PC-3 (cell line): ENCODE measurements at regions not wholly inside any gene's neighbourhood (a gene's known extent, or its start where the extent isn't known, plus 50 kb on each side); places are given as distances from the start of the nearest gene placed in this dataset.

ENCODE experiments used
- ATAC-seq: fragments of 200-7000 bp; cut with Tn5 transposase; 2 replicates; pipeline ENCODE4 v1.9.1; 2020; ENCODE audit warnings: mild to moderate bottlenecking, moderate library complexity
- BruUV-seq: library from RNA; stranded (reverse); fragments of 400-500 nt; replicated peaks from 2 replicates; lab custom pipeline; 2021; lab: Mats Ljungman, UMichigan
- CTCF ChIA-PET: fragments of 300-600 bp; sonication (Branson Sonifier 250); formaldehyde crosslinking; loops from one replicate; lab custom pipeline; 2022; ENCODE audit warnings: antibody characterized with exemption; lab: Charles Lee
- POLR2A ChIA-PET: fragments of 300-600 bp; sonication (Branson Sonifier 250); formaldehyde crosslinking; loops from one replicate; lab custom pipeline; 2022; ENCODE audit warnings: antibody characterized with exemption; ENCODE audit not compliant: unreplicated experiment; lab: Charles Lee
- DNase-seq: peaks from one replicate; pipeline ENCODE4 v3.0.0-alpha.2; 2015
- H2AFZ ChIP-seq: fragments of 300-600 bp; sonication (generic); 2 replicates; pipeline ENCODE4 v1.6.0; 2016; ENCODE audit warnings: antibody characterized with exemption, low read length
- H3F3A ChIP-seq: fragments of 300-600 bp; sonication (generic); one replicate; pipeline ENCODE4 v1.6.0; 2017; ENCODE audit warnings: antibody characterized with exemption, low read length, control low read depth, mild to moderate bottlenecking; ENCODE audit not compliant: unreplicated experiment
- H3K27ac ChIP-seq: fragments of 300-600 bp; sonication (generic); 2 replicates; pipeline ENCODE4 v1.5.1; 2016; ENCODE audit warnings: mild to moderate bottlenecking, low read length
- H3K27me3 ChIP-seq: fragments of 300-600 bp; sonication (generic); 2 replicates; pipeline ENCODE4 v1.6.1; 2016; ENCODE audit warnings: low read length, mixed read lengths
- H3K36me3 ChIP-seq: fragments of 300-600 bp; sonication (generic); 2 replicates; pipeline ENCODE4 v1.6.1; 2016; ENCODE audit warnings: low read depth, mixed run types, low read length, mixed read lengths
- H3K4me1 ChIP-seq: fragments of 300-600 bp; sonication (generic); 2 replicates; pipeline ENCODE4 v1.5.1; 2016; ENCODE audit warnings: low read length; ENCODE audit not compliant: insufficient read depth
- H3K4me2 ChIP-seq: fragments of 300-600 bp; sonication (generic); 2 replicates; pipeline ENCODE4 v1.6.0; 2016; ENCODE audit warnings: low read length
- H3K4me3 ChIP-seq: fragments of 300-600 bp; sonication (generic); 2 replicates; pipeline ENCODE4 v1.5.1; 2016; ENCODE audit warnings: mild to moderate bottlenecking, low read length, mixed read lengths
- H3K79me2 ChIP-seq: fragments of 300-600 bp; sonication (generic); 2 replicates; pipeline ENCODE4 v1.6.1; 2017; ENCODE audit warnings: low read length, mixed read lengths
- H3K9ac ChIP-seq: fragments of 300-600 bp; sonication (generic); 2 replicates; pipeline ENCODE4 v1.6.0; 2016; ENCODE audit warnings: mild to moderate bottlenecking, low read length
- H3K9me2 ChIP-seq: fragments of 300-600 bp; sonication (generic); replicated peaks from 2 replicates; pipeline ENCODE4 v1.6.1; 2016; ENCODE audit warnings: mixed run types, low read length, mixed read lengths
- H3K9me3 ChIP-seq: fragments of 300-600 bp; sonication (generic); 2 replicates; pipeline ENCODE4 v1.6.1; 2016; ENCODE audit warnings: low read length, mixed read lengths
- H4K20me1 ChIP-seq: fragments of 300-600 bp; sonication (generic); 2 replicates; pipeline ENCODE4 v1.6.1; 2016; ENCODE audit warnings: low read length, mixed read lengths
- EZH2 ChIP-seq: fragments of 300-600 bp; sonication (generic); IDR thresholded peaks from one replicate; pipeline ENCODE4 v1.6.1; 2017; ENCODE audit warnings: antibody characterized with exemption, mild to moderate bottlenecking, low read length; ENCODE audit not compliant: unreplicated experiment
- EZH2phosphoT487 ChIP-seq: fragments of 300-600 bp; sonication (generic); IDR thresholded peaks from 2 replicates; pipeline ENCODE4 v1.6.1; 2018; ENCODE audit warnings: mild to moderate bottlenecking, antibody characterized with exemption, low read length, borderline replicate concordance
- intact Hi-C: fragments of 100-400 bp; cut with micrococcal nuclease; formaldehyde crosslinking; loops from 2 replicates; pipeline ENCODE4 v1.9.0; 2023
- TF ChIP-seq, protein P1 (sequence below): fragments of 300-600 bp; sonication (generic); conservative IDR thresholded peaks from 2 replicates; pipeline ENCODE4 v1.5.1; 2017; ENCODE audit warnings: antibody characterized with exemption, low read depth, mild to moderate bottlenecking, low read length

DNA sequence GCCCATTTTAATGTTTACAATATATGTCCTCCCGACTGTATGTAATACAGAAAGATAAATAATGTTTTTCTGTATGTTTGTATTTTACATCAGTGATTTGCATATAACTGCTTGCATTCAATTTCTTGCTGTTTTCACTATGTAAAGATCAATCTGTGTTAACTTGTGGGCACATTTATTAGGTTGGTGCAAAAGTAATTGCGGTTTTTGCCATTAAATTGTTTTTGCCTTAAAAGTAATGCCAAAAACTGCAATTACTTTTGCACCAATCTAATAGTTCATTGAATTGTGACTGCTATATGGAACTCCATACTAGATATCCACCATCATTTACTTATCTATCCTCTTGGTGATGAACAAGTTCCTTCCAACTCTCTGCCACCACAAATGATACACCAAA is 73.9 kb upstream of the SRD5A3 start:
- intact Hi-C loops: no loop called here
- Histone ChIP-seq H3K27me3 (peaks cover 50% of the 10 kb centered on the region), H3F3A (no peaks in the 10 kb centered on the region), H4K20me1 (no peaks in the 10 kb centered on the region), H3K27ac (no peak overlapping the region), H3K36me3 (no peaks in the 10 kb centered on the region), H3K79me2 (no peaks in the 10 kb centered on the region), H3K9ac (no peak overlapping the region), H2AFZ (no peak overlapping the region), H3K4me1 (no peaks in the 10 kb centered on the region), H3K9me2 (no peaks in the 10 kb centered on the region), H3K4me2 (no peak overlapping the region), H3K9me3 (no peaks in the 10 kb centered on the region), H3K4me3 (no peak overlapping the region)
- BruUV-seq: no TSS peak
- ATAC-seq: no peak
- POLR2A ChIA-PET: no interaction called here
- CTCF ChIA-PET: no interaction called here
- DNase-seq: no peak
- TF ChIP-seq EZH2 (no peak), EZH2phosphoT487 (no peak)
- TF ChIP-seq, protein P1, sequence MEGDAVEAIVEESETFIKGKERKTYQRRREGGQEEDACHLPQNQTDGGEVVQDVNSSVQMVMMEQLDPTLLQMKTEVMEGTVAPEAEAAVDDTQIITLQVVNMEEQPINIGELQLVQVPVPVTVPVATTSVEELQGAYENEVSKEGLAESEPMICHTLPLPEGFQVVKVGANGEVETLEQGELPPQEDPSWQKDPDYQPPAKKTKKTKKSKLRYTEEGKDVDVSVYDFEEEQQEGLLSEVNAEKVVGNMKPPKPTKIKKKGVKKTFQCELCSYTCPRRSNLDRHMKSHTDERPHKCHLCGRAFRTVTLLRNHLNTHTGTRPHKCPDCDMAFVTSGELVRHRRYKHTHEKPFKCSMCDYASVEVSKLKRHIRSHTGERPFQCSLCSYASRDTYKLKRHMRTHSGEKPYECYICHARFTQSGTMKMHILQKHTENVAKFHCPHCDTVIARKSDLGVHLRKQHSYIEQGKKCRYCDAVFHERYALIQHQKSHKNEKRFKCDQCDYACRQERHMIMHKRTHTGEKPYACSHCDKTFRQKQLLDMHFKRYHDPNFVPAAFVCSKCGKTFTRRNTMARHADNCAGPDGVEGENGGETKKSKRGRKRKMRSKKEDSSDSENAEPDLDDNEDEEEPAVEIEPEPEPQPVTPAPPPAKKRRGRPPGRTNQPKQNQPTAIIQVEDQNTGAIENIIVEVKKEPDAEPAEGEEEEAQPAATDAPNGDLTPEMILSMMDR: no peak

DNA sequence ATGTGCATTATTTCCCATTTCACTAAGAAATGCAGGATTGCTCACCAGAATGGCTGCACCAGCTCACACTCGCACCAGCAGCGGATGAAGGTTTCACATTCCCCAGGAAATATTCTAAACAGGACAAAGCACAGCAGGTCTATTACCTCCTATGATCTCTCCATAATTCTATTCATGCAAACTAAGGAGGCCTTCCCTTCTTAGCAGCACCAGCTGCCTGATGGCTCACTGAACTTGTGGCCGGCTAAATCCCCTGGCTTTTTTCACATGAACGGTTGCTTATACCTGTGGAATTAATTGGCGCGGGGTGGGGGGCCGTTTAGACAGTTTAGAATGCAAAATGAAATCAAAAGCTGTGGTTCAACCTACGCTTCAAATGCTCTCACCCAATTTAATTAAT is 73.5 kb upstream of the SRD5A3 start:
- CTCF ChIA-PET: no interaction called here
- DNase-seq (no peak), ATAC-seq (no peak)
- no peaks in the 10 kb centered on the region for H3K9me3 ChIP-seq
- H3K4me1 ChIP-seq: no peaks in the 10 kb centered on the region
- intact Hi-C loops: no loop called here
- no peak overlapping the region for H3K27ac ChIP-seq
- H3K9ac ChIP-seq: no peak overlapping the region
- peaks cover 45% of the 10 kb centered on the region for H3K27me3 ChIP-seq
- H3K36me3 ChIP-seq: no peaks in the 10 kb centered on the region
- H3F3A ChIP-seq: no peaks in the 10 kb centered on the region
- no TSS peak for BruUV-seq
- TF ChIP-seq, protein P1: no peak
- TF ChIP-seq EZH2phosphoT487: no peak
- no peak for TF ChIP-seq EZH2
- H3K4me3 ChIP-seq: no peak overlapping the region
- H3K4me2 ChIP-seq: no peak overlapping the region
- no peaks in the 10 kb centered on the region for H3K9me2 ChIP-seq
- no peaks in the 10 kb centered on the region for H3K79me2 ChIP-seq
- H2AFZ ChIP-seq: no peak overlapping the region
- POLR2A ChIA-PET: no interaction called here
- H4K20me1 ChIP-seq: no peaks in the 10 kb centered on the region

DNA sequence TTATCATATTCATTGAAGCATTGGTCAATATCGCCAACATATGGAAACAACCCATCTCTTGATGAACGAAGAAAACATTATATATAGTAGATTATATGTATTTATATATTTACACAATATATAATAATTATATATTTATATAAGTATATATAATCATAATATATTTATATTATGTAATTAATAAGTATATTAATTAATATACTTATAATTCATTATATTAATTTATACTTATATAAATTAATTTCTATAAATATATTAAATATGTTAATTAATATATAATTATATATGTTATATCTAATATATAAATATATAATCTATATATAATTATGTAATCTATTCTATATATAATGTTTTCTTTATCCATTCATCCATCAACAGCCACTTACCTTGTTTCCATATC is 69.0 kb upstream of the SRD5A3 start:
- ATAC-seq (no peak), DNase-seq (no peak)
- Histone ChIP-seq H3K9me3 (no peaks in the 10 kb centered on the region), H3K4me3 (no peak overlapping the region), H3K4me2 (no peak overlapping the region), H3K79me2 (no peaks in the 10 kb centered on the region), H3K27ac (no peak overlapping the region), H3K4me1 (no peaks in the 10 kb centered on the region), H3K36me3 (no peaks in the 10 kb centered on the region), H3K9me2 (no peaks in the 10 kb centered on the region), H3K27me3 (peaks cover 35% of the 10 kb centered on the region), H3K9ac (no peak overlapping the region), H4K20me1 (no peaks in the 10 kb centered on the region), H3F3A (no peaks in the 10 kb centered on the region), H2AFZ (no peak overlapping the region)
- intact Hi-C loops: no loop called here
- ChIA-PET CTCF (no interaction called here), POLR2A (no interaction called here)
- TF ChIP-seq, protein P1: no peak
- no peak for TF ChIP-seq EZH2
- no peak for TF ChIP-seq EZH2phosphoT487
- no TSS peak for BruUV-seq
